GM11168 (cell line): ENCODE measurements at regions not wholly inside any gene's neighbourhood (a gene's known extent, or its start where the extent isn't known, plus 50 kb on each side); places are given as distances from the start of the nearest gene placed in this dataset.

Experiments used
- in situ Hi-C: fragments of 300-500 bp; cut with MboI; formaldehyde crosslinking; loops from one replicate; pipeline ENCODE4 v1.12.0; 2022; ENCODE audit warnings: low sequenced_read_pairs; ENCODE audit not compliant: unreplicated experiment

GRCh38 chr14:100671906-100672305 is 54.8 kb upstream of the DLK1 start:
- in situ Hi-C loops = no loop called here

- in situ Hi-C loops = no loop called here
Measured at GRCh38 chr14:100673085-100673806, 53.4 kb upstream of the DLK1 start.

GRCh38 chr14:100673807-100674154 is 52.9 kb upstream of the DLK1 start:
- in situ Hi-C loops = no loop called here

GRCh38 chr14:100674428-100674827 is 52.3 kb upstream of the DLK1 start:
- in situ Hi-C loops = no loop called here

GRCh38 chr14:100674897-100675619 is 51.6 kb upstream of the DLK1 start:
- in situ Hi-C loops = no loop called here

- in situ Hi-C loops = no loop called here
Measured at GRCh38 chr14:100675699-100676684, 50.7 kb upstream of the DLK1 start.
